ENCODE measurements at regions not wholly inside any gene's neighbourhood (a gene's known extent, or its start where the extent isn't known, plus 50 kb on each side); places are given as distances from the start of the nearest gene placed in this dataset.

GRCh38 chr5:15074651-15075050 is 203.1 kb upstream of the ANKH start:
- H3K27ac Mint-ChIP-seq = no peak overlapping the region
- no peaks in the 10 kb centered on the region for H3K36me3 Mint-ChIP-seq
- DNase-seq (no peak), ATAC-seq (replicated peaks) (no peak)
- H3K9me3 Mint-ChIP-seq = peaks cover 0 to 5% of the 10 kb centered on the region in 2 donors
- peaks cover 3 to 4% of the 10 kb centered on the region in 2 donors for H3K27me3 Mint-ChIP-seq
- H3K4me3 Mint-ChIP-seq = no peak overlapping the region
- no peaks in the 10 kb centered on the region for H3K4me1 Mint-ChIP-seq

DNA sequence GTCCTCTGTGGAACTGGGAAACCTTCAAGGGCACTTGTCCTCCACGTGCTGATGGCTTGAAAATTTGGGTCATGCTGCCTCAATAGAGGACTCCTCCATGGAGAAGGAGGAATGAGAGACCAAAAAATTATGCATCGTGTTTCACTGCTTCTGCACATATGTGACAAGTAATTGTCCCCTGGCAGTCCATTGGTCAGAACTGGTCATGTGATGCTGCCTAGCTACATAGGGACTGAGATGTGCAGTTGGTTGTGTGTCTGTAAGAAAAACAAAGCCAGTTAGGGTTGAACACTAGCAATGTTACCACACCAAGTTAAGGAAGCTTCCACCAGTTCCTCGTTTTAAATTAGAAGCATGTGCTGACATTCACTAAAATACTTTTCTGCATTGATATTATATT is 201.9 kb upstream of the ANKH start:
- no peaks in the 10 kb centered on the region for H3K4me1 Mint-ChIP-seq
- H3K9me3 Mint-ChIP-seq = peaks cover 0 to 5% of the 10 kb centered on the region in 2 donors
- H3K27ac Mint-ChIP-seq = no peak overlapping the region
- no peaks in the 10 kb centered on the region for H3K36me3 Mint-ChIP-seq
- DNase-seq (no peak), ATAC-seq (replicated peaks) (no peak)
- no peak overlapping the region for H3K4me3 Mint-ChIP-seq
- peaks cover 3 to 6% of the 10 kb centered on the region in 2 donors for H3K27me3 Mint-ChIP-seq

DNA sequence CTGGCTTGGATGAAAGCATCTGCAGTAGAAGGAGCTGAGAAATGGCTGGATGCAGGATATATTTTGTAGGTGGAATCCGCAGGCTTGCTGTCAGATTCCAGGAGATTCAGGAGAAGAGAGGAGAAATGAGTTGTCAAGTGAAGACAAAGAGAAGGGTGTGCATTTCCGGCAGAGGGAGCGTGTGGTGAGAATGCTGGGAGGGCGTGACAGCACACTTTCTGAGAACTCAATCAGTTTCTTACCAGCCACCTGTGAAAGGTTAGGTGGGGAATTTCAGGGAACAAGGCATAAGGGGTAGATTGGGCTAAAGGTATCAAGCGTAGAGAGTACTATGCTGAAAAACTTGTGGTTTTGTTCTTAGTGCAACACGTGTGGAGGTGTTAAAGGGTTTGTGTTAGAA is 199.3 kb upstream of the ANKH start:
- H3K36me3 Mint-ChIP-seq = no peaks in the 10 kb centered on the region
- H3K4me3 Mint-ChIP-seq = no peak overlapping the region
- ATAC-seq (replicated peaks) (no peak), DNase-seq (no peak)
- H3K9me3 Mint-ChIP-seq = peaks cover 0 to 8% of the 10 kb centered on the region in 2 donors
- no peak overlapping the region for H3K27ac Mint-ChIP-seq
- H3K4me1 Mint-ChIP-seq = no peaks in the 10 kb centered on the region
- peaks cover 0 to 6% of the 10 kb centered on the region in 2 donors for H3K27me3 Mint-ChIP-seq

DNA sequence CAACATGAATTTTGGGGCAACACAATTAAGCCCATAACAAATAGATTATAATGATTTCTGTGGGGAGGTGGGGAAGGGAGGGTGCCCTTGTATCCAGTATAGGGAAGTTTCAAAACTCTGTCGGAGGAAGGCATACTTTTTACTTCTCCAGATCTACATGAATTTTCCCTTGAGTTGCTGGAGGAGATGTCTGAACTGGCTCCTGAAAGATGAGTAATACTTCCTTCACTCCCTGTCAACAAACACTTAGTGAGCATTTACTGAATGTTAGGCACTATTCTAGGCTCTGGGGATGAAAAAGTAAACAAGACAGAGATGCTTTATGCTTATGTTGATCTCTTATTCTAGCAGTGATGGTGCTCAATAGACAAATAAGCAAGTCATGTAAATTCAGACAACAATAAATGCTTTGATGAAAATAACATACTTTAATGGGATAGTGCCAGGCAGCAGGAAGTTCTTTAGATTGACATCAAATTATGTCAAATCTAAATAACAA is 197.9 kb upstream of the ANKH start:
- peaks cover 0 to 8% of the 10 kb centered on the region in 2 donors for H3K9me3 Mint-ChIP-seq
- no peaks in the 10 kb centered on the region for H3K36me3 Mint-ChIP-seq
- ATAC-seq (replicated peaks) = no peak
- H3K27me3 Mint-ChIP-seq = peaks cover 0 to 6% of the 10 kb centered on the region in 2 donors
- no peak overlapping the region for H3K4me3 Mint-ChIP-seq
- no peak overlapping the region for H3K27ac Mint-ChIP-seq
- no peak for DNase-seq
- H3K4me1 Mint-ChIP-seq = no peaks in the 10 kb centered on the region

- H3K4me3 Mint-ChIP-seq = no peak overlapping the region
- H3K4me1 Mint-ChIP-seq = no peaks in the 10 kb centered on the region
- peaks cover 0 to 5% of the 10 kb centered on the region in 2 donors for H3K9me3 Mint-ChIP-seq
- DNase-seq (no peak), ATAC-seq (replicated peaks) (no peak)
- peaks cover 0 to 6% of the 10 kb centered on the region in 2 donors for H3K27me3 Mint-ChIP-seq
- H3K36me3 Mint-ChIP-seq = no peaks in the 10 kb centered on the region
- H3K27ac Mint-ChIP-seq = no peak overlapping the region
Observed at GRCh38 chr5:15065091-15065490, 193.5 kb upstream of the ANKH start.

GRCh38 chr5:15064396-15064795 is 192.8 kb upstream of the ANKH start:
- Mint-ChIP-seq H3K9me3 (peaks cover 0 to 5% of the 10 kb centered on the region in 2 donors), H3K27me3 (no peaks in the 10 kb centered on the region), H3K27ac (no peak overlapping the region), H3K4me3 (no peak overlapping the region), H3K4me1 (no peaks in the 10 kb centered on the region), H3K36me3 (no peaks in the 10 kb centered on the region)
- DNase-seq = no peak
- no peak for ATAC-seq (replicated peaks)

- Mint-ChIP-seq H3K36me3 (peaks cover 0 to 1% of the 10 kb centered on the region in 2 donors), H3K4me3 (no peak overlapping the region), H3K27ac (no peak overlapping the region), H3K9me3 (peaks cover under 1 to 3% of the 10 kb centered on the region in 2 donors), H3K27me3 (peaks cover 11 to 23% of the 10 kb centered on the region in 2 donors), H3K4me1 (no peaks in the 10 kb centered on the region)
- DNase-seq = no peak
- ATAC-seq (replicated peaks) = no peak
Observed at GRCh38 chr5:15056988-15057592, 185.5 kb upstream of the ANKH start.

DNA sequence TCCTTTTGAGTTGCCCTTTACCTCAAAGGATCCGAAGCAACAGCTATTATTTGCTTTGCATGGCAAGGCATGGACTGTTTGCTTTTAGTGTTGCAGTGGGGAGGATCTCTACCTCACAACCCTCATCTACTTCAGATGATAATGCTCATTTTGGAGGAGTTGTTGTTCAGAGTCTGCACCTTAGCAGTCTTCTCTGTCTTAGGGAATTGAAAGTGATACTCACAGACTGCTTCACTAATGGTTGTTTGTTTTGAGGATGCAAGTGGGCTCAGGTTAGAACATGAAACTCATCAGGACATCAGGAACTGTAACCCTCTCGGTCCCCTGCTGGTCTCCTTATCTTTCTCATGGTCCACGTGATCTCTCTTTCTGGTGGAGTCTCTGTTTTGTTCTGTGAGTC is 172.9 kb upstream of the ANKH start:
- ATAC-seq (replicated peaks) (no peak), DNase-seq (no peak)
- peaks cover 0 to 2% of the 10 kb centered on the region in 2 donors for H3K4me1 Mint-ChIP-seq
- H3K9me3 Mint-ChIP-seq = no peaks in the 10 kb centered on the region
- H3K4me3 Mint-ChIP-seq = no peak overlapping the region
- no peak overlapping the region for H3K27ac Mint-ChIP-seq
- no peaks in the 10 kb centered on the region for H3K27me3 Mint-ChIP-seq
- H3K36me3 Mint-ChIP-seq = no peaks in the 10 kb centered on the region

- peaks cover 6 to 13% of the 10 kb centered on the region in 2 donors for H3K27me3 Mint-ChIP-seq
- DNase-seq = no peak
- H3K36me3 Mint-ChIP-seq = no peaks in the 10 kb centered on the region
- no peak overlapping the region for H3K27ac Mint-ChIP-seq
- ATAC-seq (replicated peaks) = no peak
- H3K4me3 Mint-ChIP-seq = no peak overlapping the region
- H3K4me1 Mint-ChIP-seq = no peaks in the 10 kb centered on the region
- H3K9me3 Mint-ChIP-seq = peaks cover 3 to 4% of the 10 kb centered on the region in 2 donors
Observed at GRCh38 chr5:15037247-15037908, 165.8 kb upstream of the ANKH start.

DNA sequence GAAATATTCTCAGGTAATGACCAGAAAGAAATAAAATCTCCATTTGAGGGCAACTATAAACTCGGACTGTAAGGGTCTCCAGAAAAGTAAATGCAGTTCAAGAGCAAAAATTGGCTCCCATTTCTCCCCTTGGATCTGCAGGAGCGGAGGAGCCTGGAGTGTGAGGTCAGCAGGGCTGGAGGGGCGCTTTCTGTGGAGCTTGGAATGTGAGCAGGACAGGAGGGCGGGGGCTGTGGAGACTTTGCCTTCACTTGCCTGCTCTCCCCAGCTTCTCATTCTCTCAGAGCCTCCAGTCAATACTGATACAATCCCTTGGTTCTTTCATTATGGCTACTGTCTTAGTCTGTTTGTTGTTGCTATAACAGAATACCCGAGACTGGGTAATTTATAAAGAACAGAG is 162.8 kb upstream of the ANKH start:
- Mint-ChIP-seq H3K4me3 (no peak overlapping the region), H3K27me3 (peaks cover 16 to 19% of the 10 kb centered on the region in 2 donors), H3K4me1 (no peaks in the 10 kb centered on the region), H3K9me3 (peaks cover 3 to 4% of the 10 kb centered on the region in 2 donors), H3K27ac (no peak overlapping the region), H3K36me3 (no peaks in the 10 kb centered on the region)
- ATAC-seq (replicated peaks) = no peak
- no peak for DNase-seq

- H3K27ac Mint-ChIP-seq = no peak overlapping the region
- DNase-seq (no peak), ATAC-seq (replicated peaks) (no peak)
- H3K9me3 Mint-ChIP-seq = no peaks in the 10 kb centered on the region
- H3K4me3 Mint-ChIP-seq = no peak overlapping the region
- peaks cover 35 to 46% of the 10 kb centered on the region in 2 donors for H3K27me3 Mint-ChIP-seq
- no peaks in the 10 kb centered on the region for H3K4me1 Mint-ChIP-seq
- H3K36me3 Mint-ChIP-seq = no peaks in the 10 kb centered on the region
Observed at GRCh38 chr5:15031180-15031579, 159.6 kb upstream of the ANKH start.

- Mint-ChIP-seq H3K4me1 (no peaks in the 10 kb centered on the region), H3K27me3 (peaks cover 49 to 56% of the 10 kb centered on the region in 2 donors), H3K9me3 (peaks cover 0 to 2% of the 10 kb centered on the region in 2 donors), H3K4me3 (no peak overlapping the region), H3K36me3 (no peaks in the 10 kb centered on the region), H3K27ac (no peak overlapping the region)
- ATAC-seq (replicated peaks) = no peak
- no peak for DNase-seq
Observed at GRCh38 chr5:15027764-15028163, 156.2 kb upstream of the ANKH start.

DNA sequence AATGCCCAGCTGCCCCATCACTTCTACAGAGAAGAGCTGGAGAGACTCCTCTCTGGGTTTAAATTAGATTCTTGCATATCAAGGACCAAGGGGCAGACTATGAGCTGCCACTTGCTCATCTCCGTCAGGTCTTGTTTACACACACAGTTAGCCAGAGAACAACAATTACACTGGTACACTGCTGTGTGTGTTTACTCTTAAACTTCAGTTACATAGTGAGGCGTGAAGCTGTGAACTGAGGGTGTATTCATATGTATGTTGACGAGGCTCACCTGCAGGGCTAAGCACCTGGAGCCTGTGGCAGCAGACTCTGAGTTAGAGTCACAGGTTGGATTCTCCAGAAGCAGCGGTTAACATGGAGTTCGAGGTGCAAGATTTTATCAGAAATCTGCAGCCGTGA is 155.4 kb upstream of the ANKH start:
- Mint-ChIP-seq H3K4me1 (no peaks in the 10 kb centered on the region), H3K27ac (no peak overlapping the region), H3K9me3 (peaks cover 0 to 2% of the 10 kb centered on the region in 2 donors), H3K4me3 (no peak overlapping the region), H3K27me3 (peaks cover 49 to 62% of the 10 kb centered on the region in 2 donors), H3K36me3 (no peaks in the 10 kb centered on the region)
- DNase-seq (no peak), ATAC-seq (replicated peaks) (no peak)

DNA sequence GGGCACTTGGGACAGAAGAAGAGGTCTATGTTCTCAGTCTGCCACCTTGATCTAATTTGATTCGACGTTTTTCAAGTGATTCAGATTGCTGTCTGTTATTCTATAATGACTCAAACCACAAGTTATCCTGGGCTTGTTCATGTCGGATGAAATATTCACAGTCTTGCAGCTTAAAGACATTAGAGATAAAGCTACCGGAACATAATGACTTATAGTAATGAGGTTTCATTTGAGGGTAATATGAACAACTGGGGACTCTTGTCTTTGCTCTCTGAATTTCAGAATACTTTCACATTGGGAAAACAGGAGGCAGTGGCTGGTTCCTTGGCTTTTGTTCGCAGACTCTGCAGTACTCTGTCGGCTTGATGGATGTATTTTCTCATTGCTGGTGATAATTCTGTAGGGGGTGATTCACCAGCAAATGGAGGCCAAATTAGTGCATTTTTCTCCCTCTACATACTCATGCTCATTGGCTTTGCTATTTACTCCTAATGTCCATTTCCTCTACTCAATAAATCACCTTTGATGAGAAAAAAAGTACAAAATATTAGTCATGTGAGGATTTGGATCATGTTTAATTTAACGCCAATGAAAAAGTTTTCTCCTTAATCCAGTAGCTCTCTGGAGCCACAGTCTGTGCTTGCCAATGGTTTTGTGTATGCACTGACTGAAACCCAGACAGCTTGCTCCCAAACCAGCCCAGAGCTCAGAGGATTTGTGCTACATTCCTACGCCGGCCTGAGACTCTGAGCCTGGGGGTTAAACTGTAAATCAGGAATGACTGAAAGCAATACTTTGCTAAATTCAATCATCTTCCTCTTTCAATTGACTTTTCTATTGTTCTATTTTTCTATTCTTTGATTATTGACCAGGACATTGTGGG is 154.7 kb upstream of the ANKH start:
- H3K27me3 Mint-ChIP-seq = peaks cover 46 to 66% of the 10 kb centered on the region in 2 donors
- H3K36me3 Mint-ChIP-seq = no peaks in the 10 kb centered on the region
- peaks cover 0 to 2% of the 10 kb centered on the region in 2 donors for H3K9me3 Mint-ChIP-seq
- H3K27ac Mint-ChIP-seq = no peak overlapping the region
- no peak for ATAC-seq (replicated peaks)
- no peak for DNase-seq
- no peaks in the 10 kb centered on the region for H3K4me1 Mint-ChIP-seq
- H3K4me3 Mint-ChIP-seq = no peak overlapping the region
